Epithelial cell of proximal tubule (primary cell): ENCODE measurements at regions not wholly inside any gene's neighbourhood (a gene's known extent, or its start where the extent isn't known, plus 50 kb on each side); places are given as distances from the start of the nearest gene placed in this dataset.

ENCODE experiments used
- DNase-seq: peaks from one replicate; pipeline ENCODE4 v3.0.0-alpha.2; 2011; ENCODE audit warnings: low read depth
- H3K4me3 ChIP-seq: 2 replicates; pipeline ENCODE4 v1.5.1; 2011; ENCODE audit warnings: low read depth, mild to moderate bottlenecking, low read length
- CTCF ChIP-seq: conservative IDR thresholded peaks from 2 replicates; pipeline ENCODE4 v1.5.1; 2012; ENCODE audit warnings: low read depth, mild to moderate bottlenecking, low read length

GRCh38 chr2:65613968-65614555 lies 181.7 kb upstream of the SPRED2 start:
- H3K4me3 ChIP-seq = no peak overlapping the region
- TF ChIP-seq CTCF = no peak
- no peak for DNase-seq

GRCh38 chr2:65611488-65611887 lies 179.1 kb upstream of the SPRED2 start:
- no peak for DNase-seq
- no peak overlapping the region for H3K4me3 ChIP-seq
- no peak for TF ChIP-seq CTCF

GRCh38 chr2:65608916-65609315 lies 176.5 kb upstream of the SPRED2 start:
- no peak overlapping the region for H3K4me3 ChIP-seq
- no peak for DNase-seq
- no peak for TF ChIP-seq CTCF

GRCh38 chr2:65608466-65608865 lies 176.1 kb upstream of the SPRED2 start:
- DNase-seq = no peak
- TF ChIP-seq CTCF = no peak
- H3K4me3 ChIP-seq = no peak overlapping the region

GRCh38 chr2:65607662-65608305 lies 175.4 kb upstream of the SPRED2 start:
- DNase-seq = no peak
- TF ChIP-seq CTCF = no peak

GRCh38 chr2:65605743-65606058 lies 173.3 kb upstream of the SPRED2 start:
- TF ChIP-seq CTCF = no peak

More at GRCh38 chr2:65607662-65608305, 175.4 kb upstream of the SPRED2 start:
- no peak overlapping the region for H3K4me3 ChIP-seq

More at GRCh38 chr2:65605743-65606058, 173.3 kb upstream of the SPRED2 start:
- H3K4me3 ChIP-seq = no peak overlapping the region
- no peak for DNase-seq
